ENCODE measurements at regions not wholly inside any gene's neighbourhood (a gene's known extent, or its start where the extent isn't known, plus 50 kb on each side); places are given as distances from the start of the nearest gene placed in this dataset.

DNA sequence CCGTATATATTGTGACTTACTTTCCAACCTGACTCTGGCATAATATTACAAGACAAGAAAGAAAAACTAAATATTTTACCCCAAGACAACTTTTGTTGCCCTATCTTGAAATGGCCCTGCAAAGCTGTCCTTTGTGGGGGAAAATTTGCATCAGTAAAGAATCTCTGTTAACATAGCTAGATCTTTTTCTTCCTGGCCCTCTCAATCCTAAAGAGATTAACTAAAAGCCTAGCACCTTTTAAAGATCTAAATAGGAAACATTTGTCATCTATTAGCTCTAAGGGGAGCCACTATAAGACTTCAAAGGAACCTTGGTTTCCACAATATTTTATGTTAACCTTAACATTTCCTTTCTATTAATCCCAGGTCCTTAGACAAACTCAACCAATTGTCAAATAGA lies 199.0 kb upstream of the SLITRK3 start:
- ATAC-seq (no peak), DNase-seq (no peak)
- intact Hi-C loops (cut with DNase I, micrococcal nuclease): no loop called here

DNA sequence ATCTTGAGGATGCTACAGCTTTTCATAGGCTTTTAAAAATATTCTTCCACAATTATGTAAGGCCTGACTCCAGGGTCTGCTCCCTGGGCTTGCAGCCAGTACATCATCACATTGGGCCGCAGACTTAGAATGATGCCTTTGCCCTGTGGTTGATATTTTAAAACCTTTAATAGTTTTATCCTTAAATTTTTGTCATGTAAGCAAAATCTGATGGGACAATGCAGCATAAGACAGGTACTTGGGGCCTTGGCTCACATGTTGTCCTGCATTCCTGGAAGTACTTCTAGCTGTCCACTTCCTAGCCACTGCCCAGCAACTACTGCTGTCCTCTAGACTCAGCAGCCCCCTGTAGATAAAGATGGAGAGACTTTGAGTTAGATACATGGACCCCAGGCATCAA lies 197.3 kb upstream of the SLITRK3 start:
- DNase-seq (no peak), ATAC-seq (no peak)
- intact Hi-C loops (cut with DNase I, micrococcal nuclease): no loop called here

DNA sequence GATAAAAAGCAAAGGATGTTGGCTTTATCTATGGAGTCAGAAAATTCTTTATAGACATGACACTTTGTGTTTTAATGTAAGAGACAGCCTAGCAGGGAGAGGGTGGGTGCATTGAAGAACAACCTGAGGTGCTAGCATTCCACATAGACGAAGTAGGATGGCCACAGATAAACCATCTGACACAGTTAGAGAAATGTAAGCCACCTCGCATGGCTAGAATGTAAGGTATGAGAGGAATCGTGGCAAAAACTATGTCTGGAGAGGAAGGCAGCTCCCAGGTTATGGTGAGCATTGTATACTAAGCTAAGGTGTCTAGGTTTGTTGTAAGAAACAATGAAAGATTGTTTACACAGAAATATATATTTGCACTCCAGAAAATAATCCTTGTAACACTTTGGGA lies 194.0 kb upstream of the SLITRK3 start:
- intact Hi-C loops (cut with DNase I, micrococcal nuclease): no loop called here
- DNase-seq (no peak), ATAC-seq (no peak)

DNA sequence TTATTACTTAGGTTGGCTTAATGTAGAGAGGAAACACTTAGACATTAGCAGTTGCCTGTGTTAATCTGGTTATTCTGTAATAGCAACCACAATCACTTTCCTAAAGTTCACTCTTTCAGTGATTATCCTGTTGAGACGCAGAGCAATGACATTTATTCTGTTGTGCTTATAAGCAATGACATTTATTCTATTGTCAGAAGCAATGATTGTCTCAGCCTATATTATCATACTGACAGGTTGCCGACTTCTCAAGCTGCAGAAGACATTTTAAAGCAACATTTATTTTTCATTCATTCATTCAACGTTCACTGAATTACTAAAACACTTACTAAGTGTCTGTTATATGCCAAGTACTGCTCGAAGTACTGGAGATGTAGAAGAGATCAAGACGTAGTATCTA lies 193.5 kb upstream of the SLITRK3 start:
- intact Hi-C loops (cut with DNase I, micrococcal nuclease): no loop called here

DNA sequence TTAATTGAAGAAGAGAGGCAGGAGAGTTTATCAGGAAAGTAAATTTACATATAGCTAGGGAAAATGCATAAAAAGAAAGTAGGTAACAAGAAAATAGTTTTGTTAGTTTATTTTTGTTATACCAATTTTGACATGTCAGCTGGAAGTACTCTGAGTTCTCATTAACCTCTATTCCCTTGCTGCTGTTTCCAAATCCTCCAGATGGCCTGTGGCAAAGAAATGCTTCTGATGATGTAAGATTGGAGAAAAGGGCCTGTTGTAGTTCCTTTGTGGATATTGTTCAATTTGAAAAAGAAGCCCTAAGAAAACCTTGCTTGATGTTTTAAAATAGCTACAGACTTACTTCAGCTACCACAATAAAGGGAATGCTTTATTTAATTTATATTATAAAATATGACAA lies 192.9 kb upstream of the SLITRK3 start:
- DNase-seq (no peak), ATAC-seq (no peak)
- intact Hi-C loops (cut with DNase I, micrococcal nuclease): no loop called here

More for the DNA sequence above, 193.5 kb upstream of the SLITRK3 start:
- ATAC-seq (no peak), DNase-seq (no peak)

DNA sequence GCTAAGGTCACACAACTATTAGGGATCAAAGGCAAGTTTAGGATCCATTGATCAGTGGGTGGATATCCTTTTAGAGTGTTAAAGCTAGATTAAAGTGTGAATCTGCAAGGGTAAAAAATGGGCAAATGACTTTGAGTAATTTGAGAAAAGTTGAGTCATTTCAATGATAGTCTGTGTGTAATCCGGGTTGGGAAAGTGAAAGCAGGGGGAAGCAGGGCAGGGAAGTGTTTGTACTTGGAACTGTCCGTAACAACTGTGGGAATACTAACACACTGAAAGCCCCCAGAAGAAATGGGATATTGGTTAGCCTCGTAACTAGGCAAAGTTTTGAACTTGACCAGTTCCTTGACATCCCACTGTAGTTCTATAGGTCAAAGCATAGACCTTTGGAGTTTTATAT lies 187.2 kb upstream of the SLITRK3 start:
- no peak for ATAC-seq
- DNase-seq: no peak
- intact Hi-C loops (cut with DNase I, micrococcal nuclease): no loop called here

DNA sequence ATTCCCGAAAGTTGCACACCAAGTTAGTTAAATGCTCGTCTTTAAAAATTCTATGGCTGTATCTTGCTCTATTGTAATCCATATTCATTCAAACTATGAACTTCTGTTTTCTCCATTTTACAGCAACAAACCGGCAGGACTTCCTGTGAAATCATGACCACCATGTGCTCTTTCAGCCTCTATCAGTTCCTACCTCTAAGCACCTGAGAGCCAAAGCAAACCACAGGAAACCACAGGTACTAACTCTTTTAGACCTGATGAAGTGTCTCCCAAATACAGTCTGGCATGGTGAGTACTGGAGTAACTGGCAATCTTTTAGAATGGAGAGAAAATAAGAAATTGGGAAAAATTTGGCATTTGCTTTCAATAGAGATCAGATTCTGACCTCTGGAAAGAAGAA lies 186.5 kb upstream of the SLITRK3 start:
- intact Hi-C loops (cut with DNase I, micrococcal nuclease): no loop called here
- no peak for ATAC-seq
- DNase-seq: no peak

DNA sequence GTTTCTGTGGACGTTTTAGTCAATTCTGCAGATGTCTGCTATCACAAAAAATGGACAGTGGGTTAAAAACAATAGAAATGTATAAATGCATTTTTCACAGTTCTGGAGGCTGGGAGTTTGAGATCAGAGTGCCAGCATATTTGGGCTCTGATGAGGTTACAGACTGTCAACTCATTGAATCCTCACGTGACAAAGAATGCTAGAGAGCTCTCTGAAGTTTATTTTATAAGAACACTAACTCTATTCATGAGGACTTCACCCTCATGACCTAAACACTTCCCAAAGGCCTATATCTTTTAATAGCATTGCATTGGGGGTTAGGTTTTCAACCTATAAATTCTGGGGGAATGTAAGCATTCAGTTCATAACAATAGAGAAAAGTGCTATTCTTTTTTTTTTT lies 182.6 kb upstream of the SLITRK3 start:
- DNase-seq (no peak), ATAC-seq (no peak)
- intact Hi-C loops (cut with DNase I, micrococcal nuclease): no loop called here

DNA sequence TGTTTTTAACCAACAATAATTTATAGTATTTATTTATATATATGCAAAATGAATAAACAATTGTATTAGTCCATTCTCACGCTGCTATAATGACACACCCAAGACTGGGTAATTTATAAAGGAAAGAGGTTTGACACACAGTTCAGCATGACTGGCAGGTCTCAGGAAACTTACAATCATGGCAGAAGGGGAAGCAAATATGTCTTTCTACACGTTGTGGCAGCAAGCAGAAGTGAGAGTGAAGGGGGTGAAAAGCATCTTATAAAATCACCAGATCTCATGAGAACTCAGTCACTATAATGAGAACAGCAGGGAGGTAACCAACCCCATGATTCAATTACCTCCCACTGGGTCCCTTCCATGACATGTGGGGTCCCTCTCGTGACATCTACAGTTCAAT lies 162.8 kb upstream of the SLITRK3 start:
- intact Hi-C loops (cut with DNase I, micrococcal nuclease): no loop called here
- ATAC-seq: no peak
- DNase-seq: no peak

DNA sequence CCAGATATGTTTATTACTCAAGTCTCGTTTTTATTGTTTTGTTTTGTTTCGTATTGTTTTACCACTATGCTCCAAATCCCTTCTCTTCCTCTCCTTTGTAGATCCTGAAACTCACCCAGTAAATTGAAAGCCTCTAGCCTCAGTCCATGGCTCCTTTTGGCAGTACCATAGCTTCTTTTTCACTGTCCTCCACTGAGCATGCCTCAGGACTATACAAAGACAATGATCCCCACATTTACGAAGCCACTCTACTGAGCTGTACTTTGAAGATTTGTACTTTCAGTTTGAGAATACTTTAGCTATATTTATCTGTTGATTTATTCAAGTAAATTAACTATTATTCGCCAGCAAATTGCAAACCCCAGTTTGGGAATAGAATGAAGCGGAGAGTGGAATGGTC lies 159.1 kb upstream of the SLITRK3 start:
- intact Hi-C loops (cut with DNase I, micrococcal nuclease): no loop called here
- ATAC-seq (no peak), DNase-seq (no peak)

DNA sequence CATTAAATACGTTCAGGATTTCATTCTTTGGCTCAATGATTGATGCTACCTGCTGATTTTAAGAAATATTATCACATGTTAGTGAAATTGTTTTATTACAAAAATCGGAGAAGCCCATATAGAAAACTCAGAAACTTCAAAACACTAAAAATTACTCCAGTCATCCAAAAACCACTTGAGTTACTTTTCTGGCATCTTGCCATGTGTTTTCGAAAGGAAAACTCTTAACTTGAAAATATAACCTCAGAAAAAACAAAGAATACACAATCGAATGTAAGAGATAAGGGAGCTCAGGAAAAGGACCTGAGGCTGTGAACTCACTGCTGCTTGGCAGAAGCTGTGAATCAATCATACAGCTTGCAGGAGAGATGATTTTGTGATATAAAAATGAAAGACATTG lies 151.3 kb upstream of the SLITRK3 start:
- ATAC-seq (no peak), DNase-seq (no peak)
- intact Hi-C loops (cut with DNase I, micrococcal nuclease): no loop called here

DNA sequence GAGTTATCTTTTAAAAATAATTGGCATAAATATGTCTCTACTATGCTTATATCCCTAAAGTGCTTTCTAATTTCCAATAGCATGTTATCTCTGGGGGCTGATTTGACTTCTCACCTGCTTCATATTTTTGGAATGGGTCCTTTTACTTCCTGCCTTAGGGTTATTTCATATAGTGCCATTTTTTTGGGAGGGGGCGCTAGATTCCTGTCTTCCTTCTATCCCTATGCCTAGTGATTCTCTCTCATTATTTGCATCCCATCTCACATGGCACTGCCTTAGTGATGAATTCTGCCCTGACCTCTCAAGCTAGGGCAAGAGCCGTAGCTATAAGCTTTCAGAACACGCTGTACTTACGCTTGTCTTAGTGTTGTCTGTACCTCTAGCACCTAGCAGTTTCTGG lies 150.3 kb upstream of the SLITRK3 start:
- intact Hi-C loops (cut with DNase I, micrococcal nuclease): no loop called here
- ATAC-seq: no peak
- no peak for DNase-seq

DNA sequence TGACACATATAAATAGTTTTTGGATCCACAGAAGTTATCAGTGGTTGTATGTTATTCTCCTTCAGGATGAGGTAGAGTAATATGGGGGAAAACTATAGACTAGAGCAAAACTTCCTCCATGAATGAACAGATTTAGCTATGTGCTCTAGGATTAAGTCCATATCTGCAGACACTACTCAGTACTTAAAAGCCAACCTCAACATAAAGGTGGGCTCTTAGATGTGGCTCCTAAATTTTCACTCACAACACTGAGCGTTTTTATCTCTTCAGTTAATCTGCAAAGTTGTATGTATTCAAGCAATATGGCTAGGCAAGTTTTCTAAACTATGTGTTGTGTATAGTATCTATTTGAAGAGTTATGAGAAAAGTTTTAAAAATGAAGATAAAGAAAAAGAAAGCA lies 147.0 kb upstream of the SLITRK3 start:
- intact Hi-C loops (cut with DNase I, micrococcal nuclease): no loop called here
- ATAC-seq (no peak), DNase-seq (no peak)

DNA sequence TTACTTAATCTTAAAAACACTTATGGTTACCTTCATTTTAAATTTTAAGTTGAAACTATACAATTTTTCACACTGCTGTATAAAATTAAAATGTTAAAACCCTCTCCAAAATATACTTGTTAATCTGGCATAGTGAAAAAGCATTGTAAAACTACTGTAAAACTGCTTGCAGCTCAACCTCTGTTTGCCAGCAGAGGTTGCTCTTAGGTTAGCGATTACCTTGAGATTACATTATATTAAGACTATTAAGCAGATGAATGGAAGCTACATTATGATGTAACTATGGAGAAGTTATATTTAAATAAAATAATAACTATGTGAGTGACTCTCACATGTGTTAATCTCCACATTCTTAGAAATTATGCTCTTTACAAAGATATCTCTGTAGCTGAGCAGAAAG lies 143.6 kb upstream of the SLITRK3 start:
- intact Hi-C loops (cut with DNase I, micrococcal nuclease): no loop called here
- ATAC-seq: no peak
- DNase-seq: no peak

DNA sequence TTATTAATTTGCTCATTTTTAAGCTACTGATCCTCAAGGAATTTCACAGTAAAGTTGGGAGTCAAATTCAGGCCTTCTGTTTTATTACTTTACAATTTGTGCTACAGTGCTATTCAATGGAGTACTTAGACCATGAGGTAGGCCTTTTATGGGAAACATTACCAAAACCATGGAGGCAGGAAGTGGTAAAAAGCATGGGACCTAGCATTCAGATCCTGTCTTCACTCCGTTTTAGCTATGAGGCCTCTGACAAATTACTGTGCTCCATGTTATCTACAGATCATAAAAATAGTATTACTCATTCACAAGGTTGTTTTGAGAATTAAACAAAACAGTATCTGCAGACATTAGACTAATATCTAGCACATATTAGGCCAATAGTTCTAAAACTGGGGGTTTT lies 140.6 kb upstream of the SLITRK3 start:
- ATAC-seq: no peak
- intact Hi-C loops (cut with DNase I, micrococcal nuclease): no loop called here
- DNase-seq: no peak
